NCI-H510A (cell line): ENCODE measurements at regions not wholly inside any gene's neighbourhood (a gene's known extent, or its start where the extent isn't known, plus 50 kb on each side); places are given as distances from the start of the nearest gene placed in this dataset.
"Not testable (repeated sequence)": the region's sequence is repeated elsewhere in the genome, so short reads cannot be mapped to it uniquely, and the experiment has no call there.

Experiments used
- DNase-seq: peaks from one replicate; lab custom pipeline; 2025; lab: John Stamatoyannopoulos, UW

DNA sequence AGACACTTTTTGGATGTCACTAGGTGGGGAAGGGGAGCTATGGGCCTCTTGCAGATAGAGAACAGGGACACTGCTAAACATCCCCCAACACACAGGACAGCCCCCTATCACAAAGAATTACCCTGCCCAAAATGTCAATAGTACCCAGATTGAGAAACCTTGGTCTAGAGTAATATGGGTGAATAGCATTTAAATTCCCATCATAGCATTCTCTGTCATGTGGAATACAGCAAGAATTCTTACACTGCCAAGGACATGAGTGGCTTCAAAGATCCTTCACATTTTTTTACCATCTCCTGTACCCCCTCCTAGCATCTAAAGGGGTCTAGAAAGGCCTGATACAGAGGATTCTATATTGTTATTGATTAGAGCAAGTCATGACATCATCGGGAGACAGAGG is 83.1 kb upstream of the SSTR4 start:
- no peak for DNase-seq

DNA sequence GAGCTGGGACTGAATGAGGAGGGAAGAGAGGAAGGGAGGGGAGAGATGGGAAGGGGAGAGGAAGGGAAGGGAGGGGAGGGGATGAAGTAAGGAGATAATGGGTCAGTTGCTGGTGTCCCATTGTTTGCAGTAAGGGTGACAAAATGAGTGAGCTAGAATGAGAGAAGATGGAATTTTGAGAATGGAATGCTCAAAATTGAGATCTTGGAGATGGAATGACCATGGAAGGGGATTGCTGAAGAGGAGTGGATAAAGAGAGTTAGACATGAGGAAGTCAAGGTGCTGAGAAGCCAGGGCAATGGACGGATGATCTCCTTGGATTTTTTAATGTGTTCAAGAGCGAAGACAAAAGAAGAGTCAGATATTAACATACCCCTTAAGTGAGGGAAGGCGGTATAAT is 80.5 kb upstream of the SSTR4 start:
- no peak for DNase-seq

DNA sequence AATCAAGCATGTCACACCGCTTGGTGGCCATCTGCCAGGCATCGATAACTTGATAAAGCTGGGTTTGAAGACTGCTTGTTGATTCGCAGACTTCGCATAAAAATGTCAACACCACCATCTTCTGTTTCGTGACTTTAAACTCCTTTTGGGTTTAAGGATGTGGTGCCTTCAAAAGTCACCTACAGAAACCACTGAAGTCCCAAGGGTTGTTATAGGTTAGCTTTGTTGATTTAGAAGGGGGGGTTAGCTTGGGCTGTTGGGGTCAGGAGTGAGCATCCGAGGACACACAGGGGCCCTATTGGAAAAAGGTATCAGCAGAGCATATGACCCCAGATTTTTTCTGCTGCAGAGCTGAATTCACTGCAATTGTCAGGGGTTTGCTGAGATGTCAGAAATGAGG is 76.7 kb upstream of the SSTR4 start:
- DNase-seq, result no peak

DNA sequence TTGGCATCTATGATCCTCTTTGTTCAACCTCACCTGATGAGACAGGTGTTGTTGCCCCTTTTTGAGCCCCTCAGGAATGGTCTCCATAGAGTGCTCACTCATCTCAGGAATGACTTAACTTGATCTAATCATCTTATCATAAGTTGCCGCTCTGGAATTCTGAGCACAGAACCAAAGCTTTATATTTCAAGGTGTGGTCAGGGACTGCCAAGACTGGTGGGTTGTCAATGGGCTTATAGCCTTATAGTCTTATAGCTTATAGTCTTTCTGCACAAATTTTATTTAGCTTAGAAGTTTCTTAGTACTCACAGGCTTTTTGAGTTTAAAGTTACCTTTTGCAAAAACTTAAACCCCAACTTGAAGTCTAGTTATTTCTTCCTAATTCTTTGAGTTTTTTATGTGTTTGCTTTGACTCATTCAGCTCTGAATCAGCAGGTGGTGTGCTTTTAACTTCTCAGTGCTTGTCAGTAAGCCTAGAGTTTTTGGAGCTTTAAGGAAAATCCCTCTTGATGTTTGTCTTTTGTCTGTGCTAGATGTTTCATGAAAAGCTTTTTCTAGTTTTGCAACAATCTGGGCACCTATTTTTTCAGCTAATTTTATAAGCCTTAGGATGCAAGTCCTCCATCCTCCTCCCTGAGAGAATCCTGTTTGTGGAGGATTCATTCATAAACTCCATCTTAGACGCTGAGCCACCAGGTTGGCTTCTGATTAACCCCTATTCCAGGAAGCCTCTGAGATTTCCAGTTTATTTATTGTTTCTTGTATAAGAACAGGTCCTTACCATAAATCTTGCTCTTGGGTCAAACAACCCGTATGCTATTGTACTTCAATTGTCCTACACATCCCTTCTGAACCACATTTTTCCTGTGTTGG is 72.3 kb upstream of the SSTR4 start:
- no peak for DNase-seq

DNA sequence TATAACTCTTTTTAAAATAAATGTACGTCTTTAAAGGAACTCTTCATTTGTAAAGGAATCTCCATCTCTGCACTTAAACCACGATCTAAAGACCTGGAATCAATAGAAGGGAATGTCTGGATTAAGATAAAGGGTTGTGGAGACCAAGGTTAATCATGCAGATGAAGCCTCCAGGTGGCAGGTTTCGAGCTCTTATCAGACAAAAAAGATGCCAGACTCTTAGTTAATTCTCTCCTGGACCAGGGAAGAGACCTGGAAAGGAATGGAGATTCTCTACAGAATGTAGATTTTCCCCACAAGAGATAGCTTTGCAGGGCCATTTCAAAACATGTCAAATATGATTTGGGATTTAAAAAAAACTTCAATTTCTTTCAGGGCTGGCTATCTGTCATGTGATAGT is 71.5 kb upstream of the SSTR4 start:
- DNase-seq, result no peak

DNA sequence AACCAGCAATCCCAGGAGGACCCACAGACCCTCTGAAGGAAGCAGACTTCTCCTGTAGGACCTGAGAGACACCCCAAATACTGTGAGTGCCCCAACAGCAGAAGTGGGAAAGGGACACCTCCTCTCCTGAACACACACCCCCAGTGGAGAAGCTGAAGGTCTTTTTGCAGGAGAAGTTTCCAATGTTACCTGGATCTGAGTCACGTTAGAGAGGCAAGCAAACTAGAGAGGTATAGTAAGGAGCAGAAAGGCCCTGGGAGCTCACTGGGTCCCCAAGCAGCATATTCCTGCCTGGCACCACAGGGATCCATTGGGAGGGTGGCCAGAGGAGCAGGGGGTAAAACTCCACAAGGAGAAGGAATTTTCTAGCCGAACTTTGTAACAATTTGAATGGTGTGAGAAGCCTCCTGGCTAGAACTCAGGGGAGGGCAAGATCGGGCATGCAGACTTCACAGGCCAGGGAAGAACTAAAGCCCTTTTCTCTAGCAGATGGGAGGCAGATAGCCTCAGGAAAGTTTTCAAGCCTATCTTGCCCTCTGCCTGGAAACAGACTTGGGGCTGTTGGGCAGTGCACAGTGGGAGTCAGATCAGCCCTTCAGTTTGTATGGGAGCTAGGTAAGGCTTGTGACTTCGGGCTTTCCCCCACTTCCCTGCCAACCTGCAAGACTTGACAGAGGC is 68.2 kb upstream of the SSTR4 start:
- DNase-seq, result no peak

DNA sequence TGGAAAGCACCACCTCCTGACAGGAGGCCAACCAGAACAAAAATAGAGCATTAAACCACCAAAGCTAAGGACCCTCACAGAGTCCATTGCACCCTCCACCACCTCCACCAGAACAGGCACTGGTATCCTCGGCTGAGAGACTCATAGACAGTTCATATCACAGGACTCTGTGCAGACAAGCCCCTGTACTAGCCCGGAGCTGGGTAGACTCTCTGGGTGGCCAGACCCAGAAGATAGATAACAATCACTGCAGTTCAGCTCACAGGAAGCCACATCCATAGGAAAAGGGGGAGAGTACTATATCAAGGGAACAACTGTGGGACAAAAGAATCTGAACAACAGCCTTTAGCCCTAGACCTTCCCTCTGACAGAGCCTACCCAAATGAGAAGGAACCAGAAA is 67.4 kb upstream of the SSTR4 start:
- DNase-seq, result not testable (repeated sequence)

DNA sequence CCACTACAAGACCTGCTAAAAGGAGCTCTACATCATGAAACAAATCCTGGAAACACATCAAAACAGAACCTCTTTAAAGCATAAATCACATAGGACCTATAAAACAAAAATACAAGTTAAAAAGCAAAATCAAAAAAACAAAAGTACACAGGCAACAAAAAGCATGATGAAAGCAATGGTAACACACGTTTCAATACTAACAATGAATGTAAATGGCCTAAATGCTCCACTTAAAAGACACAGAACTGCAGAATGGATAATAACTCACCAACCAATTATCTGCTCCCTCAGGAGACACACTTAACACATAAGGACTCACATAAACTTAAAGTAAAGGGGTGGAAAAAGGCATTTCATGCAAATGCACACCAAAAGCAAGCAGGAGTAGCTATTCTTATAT is 66.1 kb upstream of the SSTR4 start:
- not testable (repeated sequence) for DNase-seq

DNA sequence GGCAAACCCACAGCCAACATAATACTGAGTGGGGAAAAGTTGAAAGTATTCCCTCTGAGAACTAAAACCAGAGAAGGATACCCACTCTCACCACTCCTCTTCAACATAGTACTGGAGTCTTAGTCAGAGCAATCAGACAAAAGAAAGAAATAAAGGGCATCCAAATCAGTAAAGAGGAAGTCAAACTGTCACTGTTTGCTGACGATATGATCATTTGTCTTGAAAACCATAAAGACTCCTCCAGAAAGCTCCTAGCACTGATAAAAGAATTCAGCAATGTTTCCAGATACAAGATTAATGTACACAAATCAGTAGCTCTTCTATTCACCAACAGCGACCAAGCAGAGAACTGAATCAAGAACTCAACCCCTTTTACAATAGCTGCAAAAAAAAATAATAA is 64.0 kb upstream of the SSTR4 start:
- DNase-seq, result not testable (repeated sequence)

DNA sequence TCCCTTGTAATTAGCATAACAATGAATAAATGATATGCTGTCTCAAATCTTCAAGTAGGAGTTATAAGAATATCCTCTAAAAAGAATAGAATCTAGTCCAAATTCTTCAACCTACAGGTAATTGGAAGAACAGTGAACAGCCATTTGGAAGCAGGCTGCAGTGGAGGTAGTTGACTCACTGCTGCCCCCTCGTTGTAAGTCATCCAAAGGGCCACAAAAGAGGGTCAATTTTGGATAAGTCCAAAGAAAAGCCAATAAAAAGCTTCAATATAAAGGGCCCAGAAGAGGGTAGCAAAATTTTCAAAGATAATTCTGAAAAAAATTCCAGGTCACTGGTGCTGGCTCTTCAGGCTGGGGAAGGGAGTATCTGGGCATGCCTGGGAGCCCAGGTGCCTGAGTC is 60.8 kb upstream of the SSTR4 start:
- DNase-seq, result no peak

DNA sequence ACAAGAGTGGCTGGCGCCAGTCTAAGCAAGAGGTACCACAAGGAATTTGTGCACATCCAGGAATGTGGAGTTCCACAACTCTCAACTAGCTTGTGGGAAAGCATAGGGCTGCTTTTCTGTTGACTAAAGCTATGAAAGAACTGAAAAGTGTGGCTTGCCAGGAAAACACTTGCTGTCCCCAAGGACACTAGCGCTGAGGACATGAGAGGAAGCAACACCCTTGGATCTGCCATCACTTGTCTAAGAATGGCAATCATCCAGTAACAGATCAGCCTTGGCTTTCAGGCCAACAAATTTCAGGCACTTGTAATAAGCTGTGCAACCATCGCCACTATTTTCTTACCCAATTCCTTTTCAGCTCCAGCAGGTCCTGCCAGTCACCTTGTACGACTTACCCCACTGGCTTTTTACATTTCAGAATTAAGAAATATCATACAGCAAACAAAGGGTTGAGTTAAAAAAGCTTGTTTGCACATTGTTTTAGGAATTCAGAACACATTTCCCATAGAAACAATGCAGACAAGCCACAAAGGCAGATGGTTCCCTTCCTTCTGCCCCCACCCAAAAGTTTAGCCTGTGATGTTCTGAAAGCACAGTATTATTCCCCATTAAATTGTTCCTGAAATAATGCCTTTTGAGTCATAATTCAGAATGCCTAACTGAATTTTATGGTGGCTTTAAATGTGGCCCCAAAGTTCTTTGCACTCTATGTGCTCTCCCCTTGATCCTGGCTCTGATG is 57.9 kb upstream of the SSTR4 start:
- no peak for DNase-seq

DNA sequence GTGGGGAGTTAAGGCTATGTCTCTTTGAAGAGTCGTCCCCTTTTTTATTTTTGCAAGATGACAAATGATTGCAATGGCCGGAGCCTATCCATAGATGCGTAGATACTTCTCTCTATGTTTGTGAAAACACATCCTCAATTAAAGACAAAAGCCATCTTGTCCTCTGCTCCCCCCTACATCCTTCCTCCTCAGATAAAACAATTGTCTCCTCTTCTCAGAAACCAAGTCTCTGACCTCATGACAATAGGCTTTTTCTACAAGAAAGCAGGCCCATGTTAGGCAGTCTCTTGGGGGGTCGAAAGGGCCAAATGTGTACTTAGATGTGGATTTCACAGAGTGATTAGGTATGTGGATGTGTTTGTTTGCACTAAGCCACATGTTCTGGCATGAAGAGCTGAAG is 51.1 kb upstream of the SSTR4 start:
- no peak for DNase-seq

DNA sequence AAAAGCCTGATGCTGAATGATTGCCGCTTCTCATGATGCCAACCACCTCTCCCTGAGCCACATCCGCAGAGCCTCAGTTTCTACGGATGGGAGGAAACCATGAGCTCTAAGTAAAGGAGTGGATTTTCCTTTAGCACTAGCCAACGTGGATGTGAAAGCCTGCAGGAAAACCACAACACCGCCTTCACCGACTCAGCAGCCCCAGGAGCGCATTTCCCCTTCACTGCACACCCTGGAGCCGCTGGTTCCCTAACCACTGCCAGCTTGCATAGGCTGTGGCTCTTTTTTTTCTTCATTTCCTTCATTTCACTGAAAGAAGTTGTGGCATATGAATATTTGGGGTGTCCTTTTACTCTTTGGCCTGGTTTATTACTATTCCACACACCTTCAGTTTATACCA is 50.5 kb upstream of the SSTR4 start:
- no peak for DNase-seq

DNA sequence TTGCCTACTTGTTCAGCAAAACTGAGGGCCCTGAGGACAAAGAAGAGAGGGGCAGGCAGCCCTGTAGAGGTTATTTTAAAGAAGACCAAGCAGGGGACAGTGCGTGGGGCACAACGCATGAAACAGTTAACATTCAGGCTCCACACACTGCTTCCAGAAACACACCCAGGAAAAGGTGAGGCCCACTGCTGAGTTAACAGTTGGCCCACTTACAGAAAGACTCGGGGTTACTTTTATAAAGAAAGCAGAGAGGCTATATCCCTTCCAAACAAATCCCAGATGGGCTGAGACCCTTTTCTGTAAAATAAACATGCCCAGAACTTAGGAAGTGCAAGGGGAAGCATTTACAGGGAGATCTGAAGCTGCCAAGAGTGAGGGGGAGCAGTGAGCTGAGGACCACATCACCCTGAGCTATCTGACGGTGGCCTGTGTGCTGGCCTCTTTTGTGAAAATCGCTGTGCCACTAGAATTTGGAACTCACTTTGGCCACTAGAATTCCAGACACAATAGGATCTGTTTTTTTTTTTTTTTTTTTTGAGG is 49.8 kb upstream of the SSTR4 start:
- no peak for DNase-seq
